IMR-90 (cell line): ENCODE measurements at regions not wholly inside any gene's neighbourhood (a gene's known extent, or its start where the extent isn't known, plus 50 kb on each side); places are given as distances from the start of the nearest gene placed in this dataset.

Experiments
- ATAC-seq: fragments of 200-7000 bp; cut with Tn5 transposase; 2 replicates; pipeline ENCODE4 v1.9.1; 2020; ENCODE audit warnings: low read depth, mild to moderate bottlenecking, moderate library complexity
- BruUV-seq: library from RNA; stranded (reverse); fragments of 400-500 nt; replicated peaks from 2 replicates; lab custom pipeline; 2021; lab: Mats Ljungman, UMichigan
- CTCF ChIA-PET: fragments of 300-600 bp; formaldehyde crosslinking; extraction: SDS; loops from one replicate; lab custom pipeline; 2021; ENCODE audit warnings: antibody characterized with exemption; lab: Yijun Ruan, JAX
- POLR2A ChIA-PET: fragments of 300-600 bp; sonication (Branson Sonifier 250); formaldehyde crosslinking; loops from one replicate; lab custom pipeline; 2022; ENCODE audit warnings: antibody characterized with exemption; ENCODE audit not compliant: unreplicated experiment; lab: Charles Lee
- DNase-seq: peaks from one replicate; pipeline ENCODE4 v3.0.0; 2013
- H2AFZ ChIP-seq: replicated peaks from 2 replicates; pipeline ENCODE3; 2013; ENCODE audit warnings: low read length, mild to moderate bottlenecking; ENCODE audit not compliant: poor library complexity
- H2AK5ac ChIP-seq: 2 replicates; pipeline ENCODE4 v1.6.1; 2013; ENCODE audit warnings: low read depth, low read length, inconsistent platforms
- H2AK9ac ChIP-seq: replicated peaks from 2 replicates; pipeline ENCODE3; 2013; ENCODE audit warnings: mild to moderate bottlenecking, low read depth, low read length, moderate library complexity; ENCODE audit not compliant: poor library complexity
- H2BK120ac ChIP-seq: 2 replicates; pipeline ENCODE4 v1.6.1; 2013; ENCODE audit warnings: low read depth, low read length, inconsistent platforms
- H2BK15ac ChIP-seq: 3 replicates; pipeline ENCODE4 v1.6.1; 2013; ENCODE audit warnings: low read depth, low read length, inconsistent platforms
- H2BK20ac ChIP-seq: 2 replicates; pipeline ENCODE4 v1.6.1; 2013; ENCODE audit warnings: low read depth, mild to moderate bottlenecking, inconsistent platforms, low read length, moderate library complexity
- H2BK5ac ChIP-seq: 2 replicates; pipeline ENCODE4 v1.6.1; 2013; ENCODE audit warnings: mild to moderate bottlenecking, low read depth, low read length, inconsistent platforms; ENCODE audit not compliant: poor library complexity, severe bottlenecking
- H3K14ac ChIP-seq: replicated peaks from 2 replicates; pipeline ENCODE4 v1.6.1; 2013; ENCODE audit warnings: low read depth, low read length, inconsistent platforms
- H3K18ac ChIP-seq: 2 replicates; pipeline ENCODE4 v1.6.1; 2013; ENCODE audit warnings: low read depth, low read length, control low read depth
- H3K23ac ChIP-seq: 2 replicates; pipeline ENCODE4 v1.6.1; 2013; ENCODE audit warnings: low read depth, low read length, inconsistent platforms
- H3K27ac ChIP-seq: 2 replicates; pipeline ENCODE4 v1.5.1; 2013; ENCODE audit warnings: mild to moderate bottlenecking, control low read depth, low read length; ENCODE audit not compliant: insufficient read depth
- H3K27me3 ChIP-seq: 2 replicates; pipeline ENCODE4 v1.6.1; 2013; ENCODE audit warnings: low read length; ENCODE audit not compliant: control insufficient read depth, insufficient read depth
- H3K36me3 ChIP-seq: 2 replicates; pipeline ENCODE4 v1.6.1; 2013; ENCODE audit warnings: low read length, mixed read lengths; ENCODE audit not compliant: control insufficient read depth, insufficient read depth
- H3K4ac ChIP-seq: 2 replicates; pipeline ENCODE4 v1.6.1; 2013; ENCODE audit warnings: low read depth, low read length, inconsistent platforms
- H3K4me1 ChIP-seq: 2 replicates; pipeline ENCODE4 v1.6.1; 2013; ENCODE audit warnings: low read length, mixed read lengths; ENCODE audit not compliant: control insufficient read depth, insufficient read depth
- H3K4me2 ChIP-seq: 2 replicates; pipeline ENCODE4 v1.6.1; 2013; ENCODE audit warnings: low read depth, mild to moderate bottlenecking, control low read depth, low read length, moderate library complexity
- H3K4me3 ChIP-seq: 2 replicates; pipeline ENCODE4 v1.5.1; 2013; ENCODE audit warnings: low read depth, mild to moderate bottlenecking, control low read depth, low read length, moderate library complexity; ENCODE audit not compliant: insufficient read depth
- H3K56ac ChIP-seq: 2 replicates; pipeline ENCODE4 v1.6.1; 2013; ENCODE audit warnings: low read length, inconsistent platforms; ENCODE audit not compliant: insufficient read depth; ENCODE audit errors: extremely low read depth
- H3K79me1 ChIP-seq, 2 experiments: 2 replicates each; pipeline ENCODE4 v1.6.1; 2013; ENCODE audit warnings: low read length in 2 of 2, inconsistent platforms in 1 of 2, low read depth in 1 of 2
- H3K9ac ChIP-seq: 2 replicates; pipeline ENCODE4 v1.6.1; 2013; ENCODE audit warnings: low read depth, low read length, control low read depth
- H3K9me1 ChIP-seq: 2 replicates; pipeline ENCODE4 v1.6.1; 2013; ENCODE audit warnings: low read length, inconsistent platforms; ENCODE audit not compliant: insufficient read depth
- H3K9me3 ChIP-seq: 2 replicates; pipeline ENCODE4 v1.6.1; 2013; ENCODE audit warnings: low read length; ENCODE audit not compliant: control insufficient read depth, insufficient read depth
- H4K20me1 ChIP-seq: 2 replicates; pipeline ENCODE4 v1.6.1; 2013; ENCODE audit warnings: low read length, inconsistent platforms; ENCODE audit not compliant: insufficient read depth
- H4K5ac ChIP-seq: 2 replicates; pipeline ENCODE4 v1.6.1; 2013; ENCODE audit warnings: mild to moderate bottlenecking, low read depth, low read length, control low read depth
- H4K8ac ChIP-seq, 2 experiments: 2 replicates each; pipeline ENCODE4 v1.6.1; 2013; ENCODE audit warnings: low read depth in 2 of 2, low read length in 2 of 2, control low read depth in 1 of 2, inconsistent platforms in 1 of 2
- H4K91ac ChIP-seq: 2 replicates; pipeline ENCODE4 v1.6.1; 2013; ENCODE audit warnings: low read depth, low read length, inconsistent platforms; ENCODE audit not compliant: insufficient read depth
- BHLHE40 ChIP-seq: fragments of 150-350 bp; IDR thresholded peaks from 2 replicates; pipeline ENCODE4 v1.6.1; 2016; ENCODE audit warnings: mild to moderate bottlenecking, low read depth, low read length
- CEBPB ChIP-seq: IDR thresholded peaks from 2 replicates; pipeline ENCODE4 v1.6.1; 2012; ENCODE audit warnings: low read depth, low read length, improper control_type of control experiment
- ELK1 ChIP-seq: fragments of 150-350 bp; IDR thresholded peaks from 2 replicates; pipeline ENCODE4 v1.6.1; 2016; ENCODE audit warnings: low read depth, mild to moderate bottlenecking, low read length, moderate library complexity, borderline replicate concordance
- FOS ChIP-seq: fragments of 150-350 bp; IDR thresholded peaks from 2 replicates; pipeline ENCODE4 v1.6.1; 2016; ENCODE audit warnings: low read depth, low read length
- MAFK ChIP-seq: IDR thresholded peaks from 2 replicates; pipeline ENCODE4 v1.6.1; 2012; ENCODE audit warnings: low read depth, low read length, improper control_type of control experiment
- MAZ ChIP-seq: IDR thresholded peaks from 2 replicates; pipeline ENCODE4 v1.6.1; 2012; ENCODE audit warnings: low read depth, mild to moderate bottlenecking, low read length, improper control_type of control experiment, moderate library complexity, borderline replicate concordance
- POLR2A ChIP-seq: IDR thresholded peaks from 2 replicates; pipeline ENCODE4 v1.6.1; 2012; ENCODE audit warnings: mild to moderate bottlenecking, low read depth, low read length
- RAD21 ChIP-seq: IDR thresholded peaks from 2 replicates; pipeline ENCODE4 v1.6.1; 2012; ENCODE audit warnings: low read length, improper control_type of control experiment
- RCOR1 ChIP-seq: IDR thresholded peaks from 2 replicates; pipeline ENCODE4 v1.6.1; 2012; ENCODE audit warnings: mild to moderate bottlenecking, low read length, improper control_type of control experiment; ENCODE audit not compliant: insufficient replicate concordance
- RFX5 ChIP-seq: IDR thresholded peaks from 2 replicates; pipeline ENCODE4 v1.8.0; 2012; ENCODE audit warnings: low read depth, mild to moderate bottlenecking, low read length, moderate library complexity
- SMC3 ChIP-seq: fragments of 150-350 bp; IDR thresholded peaks from 2 replicates; pipeline ENCODE4 v1.6.1; 2016; ENCODE audit warnings: low read depth, mild to moderate bottlenecking, antibody characterized with exemption, low read length, moderate library complexity
- USF2 ChIP-seq: fragments of 150-350 bp; IDR thresholded peaks from 2 replicates; pipeline ENCODE4 v1.6.1; 2017; ENCODE audit warnings: mild to moderate bottlenecking, antibody characterized with exemption, low read length, low read depth
- WGBS, 2 experiments: methylation state at CpG; one replicate each; pipeline versions ENCODE4 v1.1.5 to v1.1.7; 2013; ENCODE audit warnings: missing lambda C conversion rate in 2 of 2; ENCODE audit not compliant: insufficient read length in 1 of 2; ENCODE audit errors: extremely low coverage in 2 of 2; 5-methylcytosine and 5-hydroxymethylcytosine counted together
- dilution Hi-C: fragments of 300-500 bp; cut with HindIII; formaldehyde crosslinking; loops from one replicate; pipeline ENCODE4 v1.14.3; 2018; ENCODE audit warnings: low sequenced_read_pairs; ENCODE audit not compliant: unreplicated experiment
- in situ Hi-C: fragments of 300-500 bp; cut with MboI; formaldehyde crosslinking; loops from 3 replicates; pipeline ENCODE4 v1.14.3; 2019; ENCODE audit warnings: low sequenced_read_pairs, inconsistent platforms, mixed read lengths
- intact Hi-C: fragments of 100-400 bp; cut with micrococcal nuclease; formaldehyde crosslinking; loops from 2 replicates; pipeline ENCODE4 v1.10.0; 2022

- Histone ChIP-seq H3K4ac (no peak overlapping the region), H4K91ac (no peak overlapping the region), H3K27me3 (no peaks in the 10 kb centered on the region), H2BK20ac (no peak overlapping the region), H3K36me3 (no peaks in the 10 kb centered on the region), H3K9ac (no peak overlapping the region), H3K4me2 (no peak overlapping the region), H4K8ac (no peak overlapping the region), H3K56ac (no peak overlapping the region), H3K14ac (no peak overlapping the region), H2AK5ac (no peak overlapping the region), H4K20me1 (no peaks in the 10 kb centered on the region), H2BK15ac (no peak overlapping the region), H2BK5ac (no peak overlapping the region), H2AK9ac (no peak overlapping the region), H3K23ac (no peak overlapping the region), H3K27ac (no peak overlapping the region), H2AFZ (no peak overlapping the region), H2BK120ac (no peak overlapping the region), H3K9me1 (no peaks in the 10 kb centered on the region), H3K9me3 (no peaks in the 10 kb centered on the region), H3K18ac (no peak overlapping the region), H3K79me1 (no peaks in the 10 kb centered on the region), H4K5ac (no peak overlapping the region), H3K4me1 (no peaks in the 10 kb centered on the region), H3K4me3 (no peak overlapping the region)
- CTCF ChIA-PET: no interaction called here
- in situ Hi-C loops (no loop called here), dilution Hi-C loops (no loop called here), intact Hi-C loops (no loop called here)
- BruUV-seq: no TSS peak
- TF ChIP-seq POLR2A (no peak), BHLHE40 (no peak), FOS (no peak), ELK1 (no peak), MAZ (no peak), RAD21 (no peak), USF2 (no peak), RCOR1 (no peak), MAFK (no peak), SMC3 (no peak), CEBPB (no peak), RFX5 (no peak)
- POLR2A ChIA-PET: no interaction called here
- no CpG with 5 or more reads among the region's 2 CpGs for WGBS, 2 experiments
- ATAC-seq (no peak), DNase-seq (no peak)
These were observed 313.9 kb upstream of the GRID2 start for GRCh38 chr4:91989914-91990313.
